HG03354 (cell line): ENCODE measurements at regions not wholly inside any gene's neighbourhood (a gene's known extent, or its start where the extent isn't known, plus 50 kb on each side); places are given as distances from the start of the nearest gene placed in this dataset.

ENCODE experiments used
- ATAC-seq: cut with Tn5 transposase; IDR thresholded peaks from one replicate; pipeline ENCODE4 v1.9.1; 2021; ENCODE audit warnings: mild to moderate bottlenecking; ENCODE audit not compliant: unreplicated experiment, poor library complexity, severe bottlenecking

DNA sequence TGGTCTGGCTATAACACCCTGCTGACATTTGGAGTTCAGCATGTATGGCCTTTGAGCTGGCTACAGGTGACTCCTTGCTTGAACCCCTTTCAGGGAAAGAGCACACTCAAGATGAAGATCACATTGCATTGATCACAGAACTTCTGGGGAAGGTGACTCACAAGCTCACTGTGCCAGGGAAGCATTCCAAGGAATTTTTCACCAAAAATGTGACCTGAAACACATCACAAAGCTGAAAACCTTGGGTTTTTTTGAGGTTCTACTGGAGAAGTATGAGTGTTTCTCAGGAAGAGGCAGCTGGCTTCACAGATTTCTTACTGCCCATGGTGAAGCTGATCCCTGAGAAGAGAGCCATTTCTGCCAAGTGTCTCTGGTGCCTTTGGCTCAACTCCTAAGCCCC, 879.0 kb downstream of the CBLN2 start:
- no peak for ATAC-seq

DNA sequence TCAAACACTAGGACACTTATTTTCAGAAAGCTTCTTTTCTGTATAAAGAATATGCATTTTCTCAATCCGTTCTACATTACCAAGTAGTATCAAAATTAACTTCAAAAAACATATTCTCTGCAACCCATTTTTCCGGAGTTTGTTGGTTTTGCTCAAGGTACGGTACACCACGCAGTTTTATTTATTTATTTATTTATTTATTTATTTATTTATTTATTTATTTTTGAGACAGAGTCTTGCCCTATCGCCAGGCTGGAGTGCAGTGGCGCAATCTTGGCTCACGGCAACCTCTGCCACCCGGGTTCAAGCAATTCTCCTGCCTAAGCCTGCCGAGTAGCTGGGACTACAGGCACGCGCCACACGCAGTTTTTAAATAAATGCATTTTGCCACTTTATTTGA, 900.3 kb downstream of the CBLN2 start:
- no peak for ATAC-seq

- ATAC-seq = no peak
Measured at GRCh38 chr18:71630696-71631095, 913.4 kb downstream of the CBLN2 start.

GRCh38 chr18:71625556-71626090, 918.5 kb downstream of the CBLN2 start:
- ATAC-seq = no peak

- no peak for ATAC-seq
Measured at GRCh38 chr18:71598374-71598773, 945.8 kb downstream of the CBLN2 start.

DNA sequence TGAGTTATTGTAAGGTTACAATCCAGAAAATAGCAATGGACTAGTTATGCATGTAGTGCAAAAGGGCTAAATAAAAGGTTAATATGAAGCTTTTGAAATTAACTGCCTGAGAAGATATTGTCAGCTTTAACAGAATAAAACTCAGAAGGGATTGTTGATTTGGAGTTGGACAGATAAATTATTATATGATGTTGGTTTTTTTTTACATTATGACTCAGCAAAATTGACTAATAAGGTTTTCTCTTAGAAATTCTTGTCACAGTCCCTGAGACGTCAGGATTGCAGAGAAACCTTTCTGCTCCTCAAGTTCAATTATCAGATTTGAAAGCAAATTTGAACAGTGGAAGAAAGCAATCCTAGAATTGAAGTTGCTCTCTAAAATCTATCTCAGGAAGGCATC, 946.9 kb downstream of the CBLN2 start:
- no peak for ATAC-seq

DNA sequence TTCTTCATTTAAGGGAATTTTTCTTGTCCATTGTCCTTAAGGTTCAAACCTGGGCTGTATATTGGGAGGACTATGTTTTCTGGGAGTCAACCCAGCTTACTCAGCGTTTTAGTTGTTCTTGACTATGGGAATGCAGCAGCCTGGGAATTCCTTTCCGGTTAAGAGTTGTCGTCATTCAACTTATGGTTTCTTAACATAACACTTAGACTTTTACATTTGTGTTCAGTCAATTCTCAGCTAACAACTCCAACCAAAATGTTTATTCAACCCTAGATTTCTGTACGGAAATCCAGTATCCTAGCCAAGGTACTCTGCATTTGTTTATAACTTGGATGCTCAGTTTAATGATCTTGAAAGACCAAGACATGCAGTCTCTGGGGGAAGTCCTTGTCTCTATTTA, 960.9 kb downstream of the CBLN2 start:
- no peak for ATAC-seq

DNA sequence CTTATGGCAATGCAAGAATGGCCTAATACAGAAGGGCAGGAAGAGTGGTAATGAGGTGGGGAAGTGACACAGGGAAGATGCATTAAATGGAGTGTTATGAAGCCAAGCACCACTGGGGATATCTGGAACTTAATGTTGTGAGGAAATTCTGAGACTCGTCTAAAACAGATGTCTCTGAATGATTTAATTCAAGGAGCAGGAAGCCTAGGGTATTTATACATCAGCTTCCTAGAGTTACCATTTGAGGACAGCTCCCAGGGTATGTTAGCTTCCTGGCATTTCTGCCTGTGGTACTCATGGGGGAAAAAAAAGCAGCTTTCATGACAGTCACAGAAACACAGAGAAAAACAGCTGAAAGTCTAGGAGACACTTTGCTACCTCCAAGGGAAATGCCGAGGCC, 989.5 kb downstream of the CBLN2 start:
- ATAC-seq = no peak

DNA sequence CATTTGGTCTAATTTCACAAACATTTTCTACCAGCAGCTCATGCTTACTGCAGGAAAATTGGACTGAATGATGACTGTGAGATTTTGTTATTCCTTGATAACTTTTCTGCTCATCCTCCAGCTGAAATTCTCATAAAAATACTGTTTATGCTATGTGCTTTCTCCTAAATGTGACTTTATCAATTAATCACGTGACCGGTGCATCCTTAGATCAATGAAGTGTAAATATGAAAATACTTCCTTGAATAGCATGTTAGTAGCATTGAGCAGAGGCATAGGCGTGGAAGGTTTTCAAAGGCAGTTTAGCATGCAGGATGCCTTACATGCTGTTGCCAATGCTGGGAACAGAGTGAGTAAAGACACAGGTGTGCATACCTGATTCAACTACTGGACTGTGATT, 1002.5 kb downstream of the CBLN2 start:
- no peak for ATAC-seq

DNA sequence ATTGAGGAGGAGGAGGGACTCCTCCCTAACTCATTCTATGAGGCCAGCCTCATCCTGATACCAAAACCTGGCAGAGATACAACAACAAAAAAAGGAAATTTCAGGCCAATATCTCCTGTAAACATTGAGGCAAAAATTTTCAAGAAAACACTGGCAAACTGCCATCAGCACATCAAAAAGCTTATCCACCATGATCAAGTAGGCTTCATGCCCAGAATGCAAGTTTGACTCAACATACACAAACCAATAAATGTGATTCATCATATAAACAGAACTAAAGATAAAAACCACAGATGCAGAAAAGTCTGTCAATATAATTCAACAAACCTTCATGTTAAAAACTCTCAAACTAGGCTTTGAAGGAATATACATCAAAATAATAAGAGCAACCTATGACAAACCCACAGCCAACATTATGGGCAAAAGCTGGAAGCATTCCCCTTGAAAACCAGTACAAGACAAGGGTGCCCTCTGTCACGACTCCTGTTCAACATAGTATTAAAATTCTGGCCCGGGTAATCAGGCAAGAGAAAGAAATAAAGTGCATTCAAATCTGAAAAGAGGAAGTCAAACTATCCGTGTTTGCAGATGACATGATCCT, 1014.3 kb downstream of the CBLN2 start:
- no peak for ATAC-seq

- no peak for ATAC-seq
Measured at GRCh38 chr18:71523483-71524435, 1020.4 kb downstream of the CBLN2 start.

GRCh38 chr18:71505526-71505925, 1038.6 kb downstream of the CBLN2 start:
- ATAC-seq = no peak

GRCh38 chr18:71503222-71503621, 1040.9 kb downstream of the CBLN2 start:
- no peak for ATAC-seq

DNA sequence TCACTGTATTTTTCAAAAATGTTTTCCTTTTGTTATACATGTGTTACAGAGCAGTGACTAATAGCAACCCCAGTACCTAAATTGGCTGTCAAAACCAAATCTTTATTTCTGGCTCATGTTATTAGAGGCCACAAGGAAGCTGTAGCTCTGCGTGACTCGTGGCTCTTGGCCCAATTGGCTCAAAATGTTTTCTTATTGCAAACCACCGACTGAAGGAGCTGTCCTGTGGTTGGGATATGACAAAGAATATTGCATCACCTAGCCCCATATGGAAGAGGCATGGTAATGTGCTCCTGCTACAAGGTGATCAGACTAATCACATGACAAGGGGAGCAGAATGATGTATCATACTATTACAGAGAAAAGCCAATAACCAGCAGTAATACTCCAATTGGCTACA, 1058.5 kb downstream of the CBLN2 start:
- no peak for ATAC-seq

DNA sequence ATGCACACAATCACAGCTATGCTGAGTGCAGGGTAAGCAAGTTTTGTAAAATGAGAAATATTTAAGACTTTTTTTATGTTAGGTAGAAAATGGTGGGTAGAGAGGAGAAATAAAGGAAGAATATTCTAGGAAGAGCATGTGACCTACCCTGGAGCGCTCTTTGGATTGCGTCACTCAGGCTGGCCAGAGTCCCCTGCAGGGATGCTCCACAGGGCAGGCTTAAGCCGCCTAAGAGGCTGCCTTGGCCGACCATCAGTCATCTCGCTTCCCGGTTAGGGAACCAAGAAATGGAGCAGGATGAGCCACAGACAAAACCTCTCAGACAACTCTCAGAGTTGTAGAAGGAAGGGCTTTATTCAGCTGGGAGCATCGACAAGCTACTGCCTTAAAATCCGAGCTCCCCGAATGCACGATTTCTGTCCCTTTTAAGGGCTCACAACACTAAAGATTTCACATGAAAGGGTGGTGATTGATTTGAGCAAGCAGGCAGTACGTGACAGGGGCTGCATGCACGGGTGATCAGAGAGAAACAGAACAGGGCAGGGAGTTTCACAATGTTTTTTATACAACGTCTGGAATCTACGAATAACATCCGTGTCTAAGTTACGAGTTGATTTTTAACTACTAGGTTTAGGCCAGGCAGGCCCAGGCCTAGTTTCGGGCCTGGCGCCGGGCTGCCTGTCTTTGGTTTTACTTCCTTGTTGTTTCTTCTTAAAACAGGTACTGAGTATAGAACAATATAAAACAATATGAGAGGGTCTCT, 1072.0 kb downstream of the CBLN2 start:
- ATAC-seq = no peak

DNA sequence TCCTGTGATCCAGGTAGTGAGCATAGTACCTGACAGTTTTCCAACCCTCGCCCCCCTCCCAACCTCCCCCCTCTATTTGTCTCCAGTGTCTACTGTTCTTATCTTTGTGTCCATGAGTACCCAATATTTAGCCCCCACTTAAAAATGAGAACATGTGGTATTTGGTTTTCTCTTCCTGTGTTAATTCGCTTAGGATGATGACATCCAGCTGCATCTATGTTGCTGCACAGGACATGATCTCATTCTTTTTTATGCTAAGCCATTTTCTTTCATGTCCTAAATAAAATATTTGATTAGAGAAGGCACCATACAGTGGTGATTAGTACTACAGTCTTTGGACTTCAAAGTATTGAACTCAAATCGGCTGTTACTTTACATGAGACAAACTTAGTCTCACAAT, 1087.9 kb downstream of the CBLN2 start:
- no peak for ATAC-seq

DNA sequence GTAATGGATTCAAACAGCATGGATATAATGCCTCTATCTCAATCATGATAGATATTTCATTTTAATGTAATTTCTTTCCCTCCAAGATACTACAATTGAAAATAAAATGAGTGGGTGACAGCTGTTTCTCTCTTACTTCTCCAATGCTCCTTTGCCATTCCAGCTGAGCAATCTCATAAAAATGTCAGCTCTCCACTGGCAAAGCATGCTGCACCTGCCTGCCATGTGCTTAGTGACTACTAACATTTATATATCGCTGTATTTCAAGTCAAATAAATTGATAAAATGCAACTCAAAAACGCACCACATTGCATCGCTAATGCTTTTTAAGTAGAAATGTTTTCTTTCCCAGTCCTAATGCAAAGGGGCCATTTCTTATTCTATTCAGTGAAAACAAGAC, 1093.9 kb downstream of the CBLN2 start:
- no peak for ATAC-seq

GRCh38 chr18:71443706-71444480, 1100.2 kb downstream of the CBLN2 start:
- no peak for ATAC-seq

GRCh38 chr18:71442731-71443141, 1101.4 kb downstream of the CBLN2 start:
- no peak for ATAC-seq

DNA sequence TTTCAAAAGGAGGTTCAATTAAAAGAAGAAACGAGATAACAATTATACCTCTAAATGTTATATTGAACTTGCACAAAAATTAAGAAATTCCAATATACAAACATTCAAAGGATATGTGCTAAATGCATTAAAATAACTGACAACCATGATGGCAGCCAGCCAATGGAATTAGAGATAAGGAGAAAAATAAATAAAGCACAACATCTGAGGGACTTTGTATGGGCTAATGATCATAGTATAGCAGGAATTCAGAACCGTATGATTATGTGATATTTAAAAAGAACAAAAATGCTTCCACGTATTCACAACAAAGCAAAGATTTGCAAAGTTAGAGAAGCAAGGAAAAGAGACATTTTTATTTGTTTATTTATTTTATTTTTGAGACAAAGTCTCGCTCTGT, 1103.0 kb downstream of the CBLN2 start:
- no peak for ATAC-seq
